Activated B cell treated with CpG ODN at 0.5 μM for 24 hours (primary cell): ENCODE measurements at regions not wholly inside any gene's neighbourhood (a gene's known extent, or its start where the extent isn't known, plus 50 kb on each side); places are given as distances from the start of the nearest gene placed in this dataset.

Source experiments
- ATAC-seq: fragments of 200-7000 bp; cut with Tn5 transposase; one replicate; pipeline ENCODE4 v1.10.0; 2021; ENCODE audit warnings: low read depth, mild to moderate bottlenecking, moderate library complexity
- CTCF ChIA-PET: fragments of 350-600 bp; sonication (Branson Sonifier 250); formaldehyde crosslinking; loops from one replicate; lab custom pipeline; 2021; ENCODE audit warnings: antibody characterized with exemption; lab: Charles Lee
- POLR2A ChIA-PET: fragments of 350-600 bp; sonication (Branson Sonifier 250); formaldehyde crosslinking; loops from one replicate; lab custom pipeline; 2021; ENCODE audit warnings: antibody characterized with exemption; lab: Charles Lee
- DNase-seq: peaks from one replicate; pipeline ENCODE4 v3.0.0; 2022
- H3K27ac Mint-ChIP-seq: one replicate; pipeline ENCODE4 v1.8.0; 2020; ENCODE audit warnings: mixed read lengths
- H3K27me3 Mint-ChIP-seq: one replicate; pipeline ENCODE4 v1.8.0; 2021; ENCODE audit warnings: mixed read lengths
- H3K36me3 Mint-ChIP-seq: one replicate; pipeline ENCODE4 v1.8.0; 2021; ENCODE audit warnings: low read depth, mixed read lengths
- H3K4me1 Mint-ChIP-seq: one replicate; pipeline ENCODE4 v1.8.0; 2021; ENCODE audit warnings: mixed read lengths
- H3K4me3 Mint-ChIP-seq: one replicate; pipeline ENCODE4 v1.8.0; 2020; ENCODE audit warnings: mild to moderate bottlenecking, mixed read lengths
- H3K9me3 Mint-ChIP-seq: one replicate; pipeline ENCODE4 v1.8.0; 2020; ENCODE audit warnings: mixed read lengths
- intact Hi-C: fragments of 100-400 bp; cut with micrococcal nuclease; formaldehyde crosslinking; loops from one replicate; pipeline ENCODE4 v1.15.1; 2024
- TF ChIP-seq, protein P1 (sequence below): fragments of 200-600 bp; IDR thresholded peaks from one replicate; pipeline ENCODE4 v1.8.0; 2022; ENCODE audit warnings: antibody characterized with exemption, mild to moderate bottlenecking

DNA sequence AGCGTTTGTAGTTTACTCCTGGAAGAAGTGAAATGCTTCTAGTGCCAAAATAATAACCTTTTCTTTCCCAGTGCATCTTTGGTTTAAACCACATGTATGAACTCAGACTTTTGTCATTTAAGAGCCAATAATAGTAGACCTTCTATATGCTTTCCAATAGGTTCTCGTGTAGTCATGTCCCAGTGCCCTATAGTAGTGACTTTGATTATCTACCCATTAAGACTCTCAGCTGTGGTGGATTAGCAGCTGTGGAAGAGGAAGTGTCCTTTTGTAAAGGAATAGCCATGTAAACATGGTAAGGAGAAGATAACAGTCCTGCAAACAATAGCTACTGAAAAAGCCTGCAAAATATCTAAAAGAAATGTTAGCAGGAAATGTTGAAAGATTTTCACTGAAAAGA lies 765.3 kb downstream of the MTRR start:
- TF ChIP-seq, protein P1, sequence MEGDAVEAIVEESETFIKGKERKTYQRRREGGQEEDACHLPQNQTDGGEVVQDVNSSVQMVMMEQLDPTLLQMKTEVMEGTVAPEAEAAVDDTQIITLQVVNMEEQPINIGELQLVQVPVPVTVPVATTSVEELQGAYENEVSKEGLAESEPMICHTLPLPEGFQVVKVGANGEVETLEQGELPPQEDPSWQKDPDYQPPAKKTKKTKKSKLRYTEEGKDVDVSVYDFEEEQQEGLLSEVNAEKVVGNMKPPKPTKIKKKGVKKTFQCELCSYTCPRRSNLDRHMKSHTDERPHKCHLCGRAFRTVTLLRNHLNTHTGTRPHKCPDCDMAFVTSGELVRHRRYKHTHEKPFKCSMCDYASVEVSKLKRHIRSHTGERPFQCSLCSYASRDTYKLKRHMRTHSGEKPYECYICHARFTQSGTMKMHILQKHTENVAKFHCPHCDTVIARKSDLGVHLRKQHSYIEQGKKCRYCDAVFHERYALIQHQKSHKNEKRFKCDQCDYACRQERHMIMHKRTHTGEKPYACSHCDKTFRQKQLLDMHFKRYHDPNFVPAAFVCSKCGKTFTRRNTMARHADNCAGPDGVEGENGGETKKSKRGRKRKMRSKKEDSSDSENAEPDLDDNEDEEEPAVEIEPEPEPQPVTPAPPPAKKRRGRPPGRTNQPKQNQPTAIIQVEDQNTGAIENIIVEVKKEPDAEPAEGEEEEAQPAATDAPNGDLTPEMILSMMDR = no peak
- Mint-ChIP-seq H3K9me3 (peaks cover 2% of the 10 kb centered on the region), H3K4me1 (no peaks in the 10 kb centered on the region), H3K4me3 (no peak overlapping the region), H3K36me3 (no peaks in the 10 kb centered on the region), H3K27me3 (no peaks in the 10 kb centered on the region), H3K27ac (no peak overlapping the region)
- DNase-seq (no peak), ATAC-seq (no peak)
- ChIA-PET POLR2A (no interaction called here), CTCF (no interaction called here)
- intact Hi-C loops = no loop called here

DNA sequence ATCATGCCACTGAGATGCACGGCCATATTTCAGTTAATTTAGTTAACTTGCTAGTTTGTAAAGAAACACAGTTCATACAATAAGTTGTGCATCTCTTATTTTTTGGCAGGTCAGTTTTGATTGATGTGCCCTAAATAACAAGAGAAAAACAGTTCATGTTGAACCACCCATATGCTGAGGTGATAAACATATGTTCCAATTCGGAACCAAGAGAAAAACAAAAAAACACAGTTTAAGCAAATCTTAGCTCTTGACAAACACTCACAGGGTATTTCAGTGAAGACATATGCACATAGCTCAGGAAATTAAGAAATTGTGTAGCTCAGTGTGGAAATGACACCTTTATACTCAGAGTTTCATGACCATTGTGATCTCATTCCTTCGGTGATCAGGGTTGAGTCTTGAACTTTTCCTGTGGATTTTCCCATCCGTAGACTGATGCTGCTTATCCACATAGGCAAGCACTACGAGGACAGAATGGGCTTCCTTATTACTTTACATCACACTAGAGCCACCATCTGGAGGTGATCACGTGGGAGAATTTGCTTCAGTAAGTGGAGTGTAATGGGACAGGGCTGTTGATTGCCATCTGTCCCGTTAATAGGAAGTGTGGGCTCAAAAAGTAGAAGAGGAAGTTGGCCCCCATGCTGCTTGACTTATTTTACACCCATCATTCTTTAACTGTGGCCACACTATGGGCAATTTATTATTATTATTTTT lies 773.0 kb downstream of the MTRR start:
- Mint-ChIP-seq H3K9me3 (no peaks in the 10 kb centered on the region), H3K4me1 (no peaks in the 10 kb centered on the region), H3K27ac (no peak overlapping the region), H3K36me3 (no peaks in the 10 kb centered on the region), H3K4me3 (no peak overlapping the region), H3K27me3 (no peaks in the 10 kb centered on the region)
- DNase-seq (no peak), ATAC-seq (no peak)
- ChIA-PET POLR2A (no interaction called here), CTCF (no interaction called here)
- TF ChIP-seq, protein P1 = no peak
- intact Hi-C loops = no loop called here

DNA sequence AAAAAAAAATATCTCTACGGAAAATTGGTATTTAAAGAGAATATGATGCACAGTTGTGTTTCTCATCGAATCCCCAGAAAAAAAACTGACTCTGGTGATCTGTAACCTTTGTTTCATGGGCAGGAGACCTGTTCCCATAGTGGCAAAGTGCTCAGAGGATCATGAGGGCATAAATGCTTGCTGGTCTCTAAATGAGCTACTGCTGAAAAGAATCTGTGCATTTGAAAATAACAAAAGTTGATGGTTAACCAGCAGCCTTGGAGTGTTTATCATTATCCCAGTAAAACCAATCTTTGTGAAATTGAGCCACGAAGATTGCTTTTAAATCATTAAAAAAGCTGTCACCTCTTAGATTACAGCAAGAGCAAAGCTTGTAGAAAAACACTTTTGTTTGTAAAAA lies 775.4 kb downstream of the MTRR start:
- Mint-ChIP-seq H3K27me3 (no peaks in the 10 kb centered on the region), H3K9me3 (no peaks in the 10 kb centered on the region), H3K27ac (no peak overlapping the region)

DNA sequence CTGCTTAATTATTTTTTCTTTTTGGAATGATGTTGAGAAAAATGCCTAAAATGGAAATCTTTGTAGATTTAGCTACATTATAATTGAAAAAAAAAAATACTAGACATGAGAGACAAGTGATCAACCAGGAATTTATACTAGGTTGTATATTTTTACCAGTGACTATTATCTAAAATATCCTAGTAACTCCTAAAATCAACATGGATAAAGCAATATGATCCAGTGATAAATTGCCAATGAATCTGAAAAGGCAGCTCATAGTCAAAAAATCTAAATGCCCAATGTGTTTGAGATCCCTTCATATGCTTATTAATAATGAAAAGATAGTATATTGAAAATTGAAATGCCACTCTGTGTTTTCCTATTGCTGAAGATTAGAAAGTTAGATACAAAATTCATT lies 778.2 kb downstream of the MTRR start:
- no peak for ATAC-seq
- intact Hi-C loops = no loop called here

More for the DNA sequence above, 775.4 kb downstream of the MTRR start:
- CTCF ChIA-PET = no interaction called here
- intact Hi-C loops = no loop called here
- Mint-ChIP-seq H3K4me1 (no peaks in the 10 kb centered on the region), H3K36me3 (no peaks in the 10 kb centered on the region), H3K4me3 (no peak overlapping the region)
- ATAC-seq = no peak
- POLR2A ChIA-PET = no interaction called here
- TF ChIP-seq, protein P1 = no peak
- no peak for DNase-seq

DNA sequence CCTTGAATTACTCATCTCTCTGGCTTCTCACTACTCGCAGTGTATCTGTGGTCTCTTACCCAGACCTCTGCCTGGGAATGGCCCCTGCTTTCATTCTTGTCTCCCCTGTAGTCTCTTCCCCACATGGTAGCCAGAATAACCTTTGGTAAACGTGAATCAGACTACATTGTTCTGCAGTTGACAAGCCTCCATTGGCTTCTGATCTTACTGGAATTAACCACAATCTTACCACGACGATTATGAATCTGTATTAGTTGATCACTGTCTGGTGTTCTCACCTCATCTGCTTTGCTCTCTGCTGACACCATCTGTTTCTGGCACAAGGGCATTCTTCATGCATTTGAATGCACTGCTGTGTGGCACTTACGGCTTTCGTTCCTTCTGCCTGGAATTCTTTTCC lies 781.2 kb downstream of the MTRR start:
- TF ChIP-seq, protein P1 = no peak
- Mint-ChIP-seq H3K27ac (no peak overlapping the region), H3K27me3 (no peaks in the 10 kb centered on the region), H3K36me3 (no peaks in the 10 kb centered on the region), H3K4me1 (no peaks in the 10 kb centered on the region), H3K9me3 (peaks cover 4% of the 10 kb centered on the region), H3K4me3 (no peak overlapping the region)
- ChIA-PET POLR2A (no interaction called here), CTCF (no interaction called here)
- DNase-seq (no peak), ATAC-seq (no peak)
- intact Hi-C loops = no loop called here

More for the DNA sequence above, 778.2 kb downstream of the MTRR start:
- Mint-ChIP-seq H3K4me3 (no peak overlapping the region), H3K36me3 (no peaks in the 10 kb centered on the region), H3K4me1 (no peaks in the 10 kb centered on the region), H3K9me3 (peaks cover 4% of the 10 kb centered on the region), H3K27ac (no peak overlapping the region), H3K27me3 (no peaks in the 10 kb centered on the region)
- TF ChIP-seq, protein P1 = no peak
- ChIA-PET POLR2A (no interaction called here), CTCF (no interaction called here)
- DNase-seq = no peak
